ENCODE measurements at regions not wholly inside any gene's neighbourhood (a gene's known extent, or its start where the extent isn't known, plus 50 kb on each side); places are given as distances from the start of the nearest gene placed in this dataset.

- TF ChIP-seq FOXA3 (CRISPR knock-in tag; conservative IDR thresholded peaks at IDR 0.05 in 1 of 2, IDR thresholded peaks at IDR 0.05 in 1 of 2) (no peak), SRSF3 (IDR thresholded peaks at IDR 0.05; ENCODE audit: insufficient read depth, low read length) (no peak), TBP (optimal IDR thresholded peaks at IDR 0.05; ENCODE audit: low read depth, low read length) (no peak), TAF1 (IDR thresholded peaks at IDR 0.05; ENCODE audit: control insufficient read depth, extremely low read depth, insufficient read depth, low read length, severe bottlenecking) (no peak), REST (IDR thresholded peaks at IDR 0.05; ENCODE audit: borderline replicate concordance) (no peak), REST (CRISPR knock-in tag; IDR thresholded peaks at IDR 0.05; ENCODE audit: low read depth) (no peak), ZKSCAN3 (CRISPR knock-in tag; IDR thresholded peaks at IDR 0.05) (no peak), NR2C2 (CRISPR knock-in tag; IDR thresholded peaks at IDR 0.05) (no peak), NR2C2 (tag; IDR thresholded peaks at IDR 0.05) (no peak), TGIF2 (CRISPR knock-in tag; IDR thresholded peaks at IDR 0.05) (no peak), CC2D1A (IDR thresholded peaks at IDR 0.05) (no peak)
Observed at GRCh38 chr2:139314059-139314458, 533.9 kb upstream of the NXPH2 start (continued).
